ENCODE measurements at regions not wholly inside any gene's neighbourhood (a gene's known extent, or its start where the extent isn't known, plus 50 kb on each side); places are given as distances from the start of the nearest gene placed in this dataset.

DNA sequence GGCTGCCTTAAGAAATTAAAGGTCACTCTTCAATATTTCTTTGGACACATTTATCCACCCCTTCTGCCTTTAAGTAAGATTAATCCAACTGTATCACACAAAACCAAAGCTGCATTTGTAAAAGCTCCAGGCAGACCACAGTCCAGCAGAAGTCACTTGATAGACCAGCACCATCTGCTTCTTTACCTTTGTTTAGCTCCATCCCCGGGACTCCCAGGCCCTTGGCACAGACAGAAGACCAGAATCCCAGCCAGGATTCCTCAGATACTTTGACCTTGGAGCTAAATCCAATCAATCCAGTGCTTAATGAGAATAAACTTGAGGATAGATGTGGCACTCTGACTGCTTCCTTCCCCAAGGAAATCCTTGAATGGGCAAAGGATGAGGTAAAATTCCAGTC, 333.1 kb upstream of the RASGEF1B start:
- TF ChIP-seq, protein P1, sequence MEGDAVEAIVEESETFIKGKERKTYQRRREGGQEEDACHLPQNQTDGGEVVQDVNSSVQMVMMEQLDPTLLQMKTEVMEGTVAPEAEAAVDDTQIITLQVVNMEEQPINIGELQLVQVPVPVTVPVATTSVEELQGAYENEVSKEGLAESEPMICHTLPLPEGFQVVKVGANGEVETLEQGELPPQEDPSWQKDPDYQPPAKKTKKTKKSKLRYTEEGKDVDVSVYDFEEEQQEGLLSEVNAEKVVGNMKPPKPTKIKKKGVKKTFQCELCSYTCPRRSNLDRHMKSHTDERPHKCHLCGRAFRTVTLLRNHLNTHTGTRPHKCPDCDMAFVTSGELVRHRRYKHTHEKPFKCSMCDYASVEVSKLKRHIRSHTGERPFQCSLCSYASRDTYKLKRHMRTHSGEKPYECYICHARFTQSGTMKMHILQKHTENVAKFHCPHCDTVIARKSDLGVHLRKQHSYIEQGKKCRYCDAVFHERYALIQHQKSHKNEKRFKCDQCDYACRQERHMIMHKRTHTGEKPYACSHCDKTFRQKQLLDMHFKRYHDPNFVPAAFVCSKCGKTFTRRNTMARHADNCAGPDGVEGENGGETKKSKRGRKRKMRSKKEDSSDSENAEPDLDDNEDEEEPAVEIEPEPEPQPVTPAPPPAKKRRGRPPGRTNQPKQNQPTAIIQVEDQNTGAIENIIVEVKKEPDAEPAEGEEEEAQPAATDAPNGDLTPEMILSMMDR (IDR thresholded peaks at IDR 0.05 in 8 of 11, conservative IDR thresholded peaks at IDR 0.05 in 3 of 11) = no peak
- TF ChIP-seq POLR2A (IDR thresholded peaks at IDR 0.05) (no peak), POLR2AphosphoS5 (IDR thresholded peaks at IDR 0.05) (no peak)

Measured in spleen (tissue), 7 donors.